ENCODE measurements at regions not wholly inside any gene's neighbourhood (a gene's known extent, or its start where the extent isn't known, plus 50 kb on each side); places are given as distances from the start of the nearest gene placed in this dataset.

DNA sequence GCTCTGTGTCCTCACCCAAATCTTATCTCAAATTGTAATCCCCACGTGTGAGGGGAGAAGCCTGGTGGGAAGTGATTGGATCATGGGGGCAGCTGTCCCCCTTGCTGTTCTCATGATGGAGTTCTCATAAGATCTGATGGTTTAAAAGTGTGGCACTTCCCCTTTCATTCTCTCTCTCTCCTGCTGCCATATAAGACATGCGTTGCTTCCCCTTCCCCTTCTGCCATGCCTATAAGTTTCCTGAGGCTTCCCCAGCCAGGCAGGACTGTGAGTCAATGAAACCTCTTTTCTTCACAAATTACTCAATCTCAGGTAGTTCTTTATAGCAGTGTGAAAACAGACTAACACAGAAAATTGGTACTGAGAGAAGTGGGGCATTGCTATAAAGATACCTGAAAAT, 107.7 kb downstream of the DMAC1 start:
- Histone ChIP-seq H3K27ac (ENCODE audit: low read length) (no peak overlapping the region), H2AFZ (ENCODE audit: low read depth, low read length) (no peak overlapping the region)
- no peak for TF ChIP-seq CTCF (IDR thresholded peaks at IDR 0.05; ENCODE audit: low read depth, low read length)
- no peak for TF ChIP-seq EZH2phosphoT487 (IDR thresholded peaks at IDR 0.05; ENCODE audit: low read depth)

DNA sequence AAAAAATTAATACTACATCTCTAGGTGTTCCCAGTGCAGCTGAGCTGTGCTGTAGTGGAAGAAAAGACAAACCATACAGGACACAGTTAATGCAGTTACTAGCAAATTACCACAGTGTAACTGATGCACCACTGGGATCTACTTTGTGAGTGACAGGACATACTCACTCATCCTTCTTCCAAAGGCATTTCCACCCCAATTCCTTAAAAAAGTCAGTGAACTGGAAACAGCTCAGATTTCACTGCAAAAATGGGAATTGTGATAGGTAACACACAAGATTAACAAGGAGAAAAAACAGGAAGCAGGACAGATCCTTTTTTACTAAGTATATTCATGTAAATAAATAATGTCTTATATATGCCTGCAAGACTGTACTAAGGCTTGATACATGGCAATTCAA, 109.6 kb downstream of the DMAC1 start:
- no peaks in the 10 kb centered on the region for H3K79me2 ChIP-seq (ENCODE audit: low read length)
- H3K4me2 ChIP-seq (ENCODE audit: low read length): no peak overlapping the region
- TF ChIP-seq CTCF (IDR thresholded peaks at IDR 0.05; ENCODE audit: low read depth, low read length) (no peak), EZH2phosphoT487 (IDR thresholded peaks at IDR 0.05; ENCODE audit: low read depth) (no peak)
- H3K9me3 ChIP-seq (ENCODE audit: insufficient read depth, low read length): no peaks in the 10 kb centered on the region
- H3K4me1 ChIP-seq (ENCODE audit: low read length): no peaks in the 10 kb centered on the region
- no peaks in the 10 kb centered on the region for H4K20me1 ChIP-seq (ENCODE audit: insufficient read depth, low read length)
- H2AFZ ChIP-seq (ENCODE audit: low read depth, low read length): no peak overlapping the region
- no peaks in the 10 kb centered on the region for H3K36me3 ChIP-seq (replicated peaks; ENCODE audit: low read depth, low read length)
- H3K4me3 ChIP-seq (ENCODE audit: low read length): no peak overlapping the region
- H3K27me3 ChIP-seq (ENCODE audit: low read depth, low read length): peaks cover 6% of the 10 kb centered on the region; the same call in 1 of the 2 replicates
- no peak overlapping the region for H3K27ac ChIP-seq (ENCODE audit: low read length)
- no peak overlapping the region for H3K9ac ChIP-seq (ENCODE audit: low read length)

More for the DNA sequence above, 107.7 kb downstream of the DMAC1 start:
- Histone ChIP-seq H3K4me1 (ENCODE audit: low read length) (no peaks in the 10 kb centered on the region), H3K4me2 (ENCODE audit: low read length) (no peak overlapping the region), H3K79me2 (ENCODE audit: low read length) (no peaks in the 10 kb centered on the region), H3K27me3 (ENCODE audit: low read depth, low read length) (peaks cover 6% of the 10 kb centered on the region; the same call in 1 of the 2 replicates), H3K9me3 (ENCODE audit: insufficient read depth, low read length) (no peaks in the 10 kb centered on the region), H3K36me3 (replicated peaks; ENCODE audit: low read depth, low read length) (no peaks in the 10 kb centered on the region), H3K9ac (ENCODE audit: low read length) (no peak overlapping the region), H4K20me1 (ENCODE audit: insufficient read depth, low read length) (no peaks in the 10 kb centered on the region), H3K4me3 (ENCODE audit: low read length) (no peak overlapping the region)

DNA sequence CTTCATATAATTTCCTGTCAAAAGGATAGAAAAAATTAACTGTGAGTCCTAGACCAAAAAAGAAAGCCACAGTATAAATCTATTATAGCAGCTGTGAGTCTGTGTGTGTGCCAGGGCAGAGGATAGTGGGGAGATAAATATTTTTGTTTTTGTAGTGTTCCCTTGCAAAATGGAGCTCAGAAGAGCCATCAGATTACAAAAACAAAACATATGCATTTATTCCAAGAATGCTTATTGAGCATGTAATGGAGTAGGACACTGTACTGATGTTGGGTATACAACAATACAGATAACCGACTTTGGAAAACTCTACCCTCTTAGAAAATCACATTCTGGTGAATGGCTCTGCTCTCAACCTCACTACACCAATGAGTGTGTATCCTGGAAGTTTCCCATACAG, 111.0 kb downstream of the DMAC1 start:
- Histone ChIP-seq H3K79me2 (ENCODE audit: low read length) (no peaks in the 10 kb centered on the region), H3K27ac (ENCODE audit: low read length) (no peak overlapping the region), H3K36me3 (replicated peaks; ENCODE audit: low read depth, low read length) (no peaks in the 10 kb centered on the region), H3K27me3 (ENCODE audit: low read depth, low read length) (peaks cover 6% of the 10 kb centered on the region; the same call in 1 of the 2 replicates), H3K4me2 (ENCODE audit: low read length) (no peak overlapping the region), H3K9ac (ENCODE audit: low read length) (no peak overlapping the region), H2AFZ (ENCODE audit: low read depth, low read length) (no peak overlapping the region), H4K20me1 (ENCODE audit: insufficient read depth, low read length) (no peaks in the 10 kb centered on the region), H3K4me3 (ENCODE audit: low read length) (no peak overlapping the region), H3K4me1 (ENCODE audit: low read length) (no peaks in the 10 kb centered on the region), H3K9me3 (ENCODE audit: insufficient read depth, low read length) (no peaks in the 10 kb centered on the region)
- TF ChIP-seq CTCF (IDR thresholded peaks at IDR 0.05; ENCODE audit: low read depth, low read length) (no peak), EZH2phosphoT487 (IDR thresholded peaks at IDR 0.05; ENCODE audit: low read depth) (no peak)

DNA sequence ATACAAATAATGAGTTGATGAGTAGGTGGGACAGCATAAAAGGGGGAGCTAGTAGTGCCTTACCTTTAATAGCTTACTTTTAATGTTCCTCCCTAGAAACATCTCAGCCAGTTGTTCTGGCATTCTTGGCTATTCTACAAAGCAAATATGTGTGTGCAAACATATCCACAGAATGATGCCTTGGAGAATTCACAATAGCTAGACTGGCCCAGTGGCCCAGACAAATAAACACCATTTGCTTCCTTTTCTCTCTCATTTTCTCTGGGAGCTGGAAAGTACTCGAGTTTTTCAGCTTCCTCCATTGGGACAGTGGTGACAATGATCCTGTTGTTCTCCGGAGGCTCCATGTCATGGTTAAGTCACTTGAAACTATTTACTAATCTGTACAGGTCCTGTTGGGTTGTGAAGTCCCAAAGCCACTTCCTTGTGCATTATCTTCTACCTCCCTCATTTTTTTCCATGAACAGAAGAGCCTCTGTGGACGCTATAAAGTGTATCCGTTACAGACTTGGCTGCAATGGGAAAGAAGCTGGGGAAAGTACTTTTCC, 122.9 kb downstream of the DMAC1 start:
- Histone ChIP-seq H2AFZ (ENCODE audit: low read depth, low read length) (no peak overlapping the region), H3K9ac (ENCODE audit: low read length) (no peak overlapping the region), H3K9me3 (ENCODE audit: insufficient read depth, low read length) (no peaks in the 10 kb centered on the region), H3K79me2 (ENCODE audit: low read length) (no peaks in the 10 kb centered on the region), H3K4me2 (ENCODE audit: low read length) (no peak overlapping the region), H4K20me1 (ENCODE audit: insufficient read depth, low read length) (no peaks in the 10 kb centered on the region), H3K36me3 (replicated peaks; ENCODE audit: low read depth, low read length) (no peaks in the 10 kb centered on the region), H3K4me3 (ENCODE audit: low read length) (no peak overlapping the region), H3K4me1 (ENCODE audit: low read length) (no peaks in the 10 kb centered on the region), H3K27me3 (ENCODE audit: low read depth, low read length) (no peaks in the 10 kb centered on the region), H3K27ac (ENCODE audit: low read length) (no peak overlapping the region)
- TF ChIP-seq EZH2phosphoT487 (IDR thresholded peaks at IDR 0.05; ENCODE audit: low read depth) (no peak), CTCF (IDR thresholded peaks at IDR 0.05; ENCODE audit: low read depth, low read length) (no peak)

Data from OCI-LY3 (cell line).